ENCODE measurements at regions not wholly inside any gene's neighbourhood (a gene's known extent, or its start where the extent isn't known, plus 50 kb on each side); places are given as distances from the start of the nearest gene placed in this dataset.

DNA sequence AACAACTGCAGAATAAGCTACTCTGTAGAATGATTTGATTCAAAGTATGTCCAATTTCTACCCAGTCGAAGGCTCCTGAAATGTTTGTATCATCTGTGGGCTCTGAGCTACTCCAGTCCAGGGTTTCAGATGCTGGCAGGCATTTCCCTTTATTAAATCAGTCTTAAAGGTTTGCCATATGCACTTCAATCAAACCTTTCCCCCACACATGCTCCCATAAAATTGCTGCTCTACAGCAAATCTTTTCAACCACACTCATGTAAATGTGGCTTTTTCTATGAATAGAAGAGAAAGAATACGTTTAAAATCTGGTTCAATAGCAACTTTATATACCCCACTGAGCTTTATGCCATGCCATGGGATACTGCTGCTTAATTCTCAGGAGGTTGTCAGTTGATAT lies 242.4 kb upstream of the MAP3K7 start:
- no peaks in the 10 kb centered on the region for H3K4me1 ChIP-seq
- no peaks in the 10 kb centered on the region for H3K36me3 ChIP-seq
- H3K27ac ChIP-seq, result no peak overlapping the region
- intact Hi-C loops (cut with DNase I), result no loop called here
- TF ChIP-seq POLR2AphosphoS5 (IDR thresholded peaks at IDR 0.05; ENCODE audit: insufficient read depth in 1 of 2, low read depth in 1 of 2), result no peak
- no peak for TF ChIP-seq POLR2A (IDR thresholded peaks at IDR 0.05)
- TF ChIP-seq, protein P1, sequence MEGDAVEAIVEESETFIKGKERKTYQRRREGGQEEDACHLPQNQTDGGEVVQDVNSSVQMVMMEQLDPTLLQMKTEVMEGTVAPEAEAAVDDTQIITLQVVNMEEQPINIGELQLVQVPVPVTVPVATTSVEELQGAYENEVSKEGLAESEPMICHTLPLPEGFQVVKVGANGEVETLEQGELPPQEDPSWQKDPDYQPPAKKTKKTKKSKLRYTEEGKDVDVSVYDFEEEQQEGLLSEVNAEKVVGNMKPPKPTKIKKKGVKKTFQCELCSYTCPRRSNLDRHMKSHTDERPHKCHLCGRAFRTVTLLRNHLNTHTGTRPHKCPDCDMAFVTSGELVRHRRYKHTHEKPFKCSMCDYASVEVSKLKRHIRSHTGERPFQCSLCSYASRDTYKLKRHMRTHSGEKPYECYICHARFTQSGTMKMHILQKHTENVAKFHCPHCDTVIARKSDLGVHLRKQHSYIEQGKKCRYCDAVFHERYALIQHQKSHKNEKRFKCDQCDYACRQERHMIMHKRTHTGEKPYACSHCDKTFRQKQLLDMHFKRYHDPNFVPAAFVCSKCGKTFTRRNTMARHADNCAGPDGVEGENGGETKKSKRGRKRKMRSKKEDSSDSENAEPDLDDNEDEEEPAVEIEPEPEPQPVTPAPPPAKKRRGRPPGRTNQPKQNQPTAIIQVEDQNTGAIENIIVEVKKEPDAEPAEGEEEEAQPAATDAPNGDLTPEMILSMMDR (IDR thresholded peaks at IDR 0.05), result no peak
- no peak overlapping the region for H3K4me3 ChIP-seq
- DNase-seq (ENCODE audit: extremely low spot score in 2 of 2), result no peak
- H3K9me3 ChIP-seq, result no peaks in the 10 kb centered on the region
- no peaks in the 10 kb centered on the region for H3K27me3 ChIP-seq

DNA sequence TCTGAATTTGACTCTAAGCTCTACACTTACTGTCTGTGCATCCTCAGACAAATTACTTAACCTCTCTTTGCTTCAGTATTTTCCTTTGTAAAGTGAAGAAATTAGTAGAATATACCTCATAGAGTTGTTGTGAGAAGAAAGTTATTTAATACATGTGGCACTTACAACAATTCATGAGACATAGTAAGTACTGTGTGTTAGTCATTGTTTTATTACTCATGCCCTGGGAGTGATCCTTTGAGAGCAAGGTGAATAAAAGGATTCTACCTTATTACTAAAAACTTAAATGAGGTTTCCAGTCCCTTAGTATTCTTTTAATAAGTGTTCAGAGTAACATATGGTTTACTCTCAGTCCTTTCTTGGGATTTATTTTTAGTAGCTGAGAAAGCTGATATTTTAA lies 233.6 kb upstream of the MAP3K7 start:
- Histone ChIP-seq H3K4me1 (no peaks in the 10 kb centered on the region), H3K36me3 (no peaks in the 10 kb centered on the region), H3K27ac (no peak overlapping the region), H3K27me3 (no peaks in the 10 kb centered on the region), H3K4me3 (no peak overlapping the region), H3K9me3 (no peaks in the 10 kb centered on the region)
- TF ChIP-seq POLR2A (IDR thresholded peaks at IDR 0.05) (no peak), POLR2AphosphoS5 (IDR thresholded peaks at IDR 0.05; ENCODE audit: insufficient read depth in 1 of 2, low read depth in 1 of 2) (no peak)
- TF ChIP-seq, protein P1 (IDR thresholded peaks at IDR 0.05), result no peak
- DNase-seq (ENCODE audit: extremely low spot score in 2 of 2), result no peak
- intact Hi-C loops (cut with DNase I), result no loop called here

DNA sequence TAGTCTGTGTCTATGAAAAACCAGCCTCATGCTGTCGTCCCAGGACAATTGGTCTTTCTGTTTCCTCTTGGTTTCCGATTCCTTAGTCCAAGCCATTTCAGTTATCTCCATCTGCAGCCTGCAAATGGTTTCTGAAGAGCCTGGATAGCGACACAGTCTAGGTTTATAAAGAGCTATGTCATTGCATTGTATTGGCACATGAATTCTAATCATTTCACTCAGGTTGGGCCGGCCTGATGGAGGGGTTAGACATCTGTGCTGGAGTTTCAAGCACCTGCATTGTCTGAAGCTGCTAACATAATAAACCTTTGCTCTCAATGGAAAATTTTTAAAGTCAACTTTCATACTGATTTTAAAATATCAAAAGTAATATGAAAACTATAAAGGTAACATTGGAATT lies 232.6 kb upstream of the MAP3K7 start:
- Histone ChIP-seq H3K9me3 (no peaks in the 10 kb centered on the region), H3K36me3 (no peaks in the 10 kb centered on the region), H3K27ac (no peak overlapping the region), H3K27me3 (no peaks in the 10 kb centered on the region), H3K4me1 (no peaks in the 10 kb centered on the region), H3K4me3 (no peak overlapping the region)
- TF ChIP-seq POLR2A (IDR thresholded peaks at IDR 0.05) (no peak), POLR2AphosphoS5 (IDR thresholded peaks at IDR 0.05; ENCODE audit: insufficient read depth in 1 of 2, low read depth in 1 of 2) (no peak)
- no peak for DNase-seq (ENCODE audit: extremely low spot score in 2 of 2)
- intact Hi-C loops (cut with DNase I), result no loop called here

DNA sequence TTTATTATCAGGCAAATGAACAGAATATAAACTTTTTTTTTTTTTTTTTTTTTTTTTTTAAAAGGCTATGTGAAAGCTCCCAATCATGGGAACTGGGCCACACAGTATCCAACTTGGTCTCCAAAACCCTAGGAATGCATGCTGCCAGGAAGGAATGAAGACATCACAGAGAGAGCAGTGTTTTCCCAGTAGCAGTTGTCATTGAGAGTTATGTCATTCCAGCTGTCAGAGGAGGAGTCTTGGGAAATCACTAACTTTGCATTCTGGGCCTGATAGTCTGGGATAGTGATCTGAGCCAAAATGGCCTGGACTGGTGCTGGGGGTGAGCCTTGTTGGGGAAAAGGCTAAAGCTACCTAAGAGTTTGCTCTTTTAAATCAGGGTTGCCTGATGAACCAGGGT lies 231.3 kb upstream of the MAP3K7 start:
- Histone ChIP-seq H3K36me3 (no peaks in the 10 kb centered on the region), H3K4me1 (no peaks in the 10 kb centered on the region), H3K4me3 (no peak overlapping the region), H3K27me3 (no peaks in the 10 kb centered on the region), H3K27ac (no peak overlapping the region), H3K9me3 (no peaks in the 10 kb centered on the region)
- TF ChIP-seq POLR2AphosphoS5 (IDR thresholded peaks at IDR 0.05; ENCODE audit: insufficient read depth in 1 of 2, low read depth in 1 of 2) (no peak), POLR2A (IDR thresholded peaks at IDR 0.05) (no peak)
- TF ChIP-seq, protein P1 (IDR thresholded peaks at IDR 0.05), result no peak
- intact Hi-C loops (cut with DNase I), result no loop called here
- DNase-seq (ENCODE audit: extremely low spot score in 2 of 2), result no peak

DNA sequence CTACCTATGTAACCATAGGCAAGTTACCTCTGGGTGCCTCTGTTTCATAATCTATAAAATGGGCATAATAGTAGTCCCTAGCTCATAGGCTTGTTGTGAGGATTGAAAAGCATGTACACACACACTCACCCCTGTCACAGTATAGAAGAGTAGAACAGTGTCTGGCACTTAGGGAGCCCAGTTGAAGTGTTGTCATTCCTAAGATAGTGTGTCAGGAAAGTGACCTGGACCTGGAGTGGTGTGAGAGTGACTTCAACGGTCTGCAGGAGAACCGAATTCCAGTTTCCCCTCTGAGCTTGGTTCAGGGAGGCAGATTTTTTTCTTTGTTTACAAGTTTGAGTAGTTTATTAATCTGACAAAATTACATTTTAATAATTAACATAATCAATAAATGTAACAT lies 229.9 kb upstream of the MAP3K7 start:
- H3K27me3 ChIP-seq, result no peaks in the 10 kb centered on the region
- DNase-seq (ENCODE audit: extremely low spot score in 2 of 2), result no peak

More for the DNA sequence above, 229.9 kb upstream of the MAP3K7 start:
- H3K4me1 ChIP-seq, result no peaks in the 10 kb centered on the region
- no peak overlapping the region for H3K27ac ChIP-seq
- TF ChIP-seq POLR2AphosphoS5 (IDR thresholded peaks at IDR 0.05; ENCODE audit: insufficient read depth in 1 of 2, low read depth in 1 of 2), result no peak
- no peak for TF ChIP-seq POLR2A (IDR thresholded peaks at IDR 0.05)
- TF ChIP-seq, protein P1 (IDR thresholded peaks at IDR 0.05), result no peak
- intact Hi-C loops (cut with DNase I), result no loop called here
- H3K9me3 ChIP-seq, result no peaks in the 10 kb centered on the region
- no peak overlapping the region for H3K4me3 ChIP-seq
- H3K36me3 ChIP-seq, result no peaks in the 10 kb centered on the region
